ENCODE measurements at regions not wholly inside any gene's neighbourhood (a gene's known extent, or its start where the extent isn't known, plus 50 kb on each side); places are given as distances from the start of the nearest gene placed in this dataset.

DNA sequence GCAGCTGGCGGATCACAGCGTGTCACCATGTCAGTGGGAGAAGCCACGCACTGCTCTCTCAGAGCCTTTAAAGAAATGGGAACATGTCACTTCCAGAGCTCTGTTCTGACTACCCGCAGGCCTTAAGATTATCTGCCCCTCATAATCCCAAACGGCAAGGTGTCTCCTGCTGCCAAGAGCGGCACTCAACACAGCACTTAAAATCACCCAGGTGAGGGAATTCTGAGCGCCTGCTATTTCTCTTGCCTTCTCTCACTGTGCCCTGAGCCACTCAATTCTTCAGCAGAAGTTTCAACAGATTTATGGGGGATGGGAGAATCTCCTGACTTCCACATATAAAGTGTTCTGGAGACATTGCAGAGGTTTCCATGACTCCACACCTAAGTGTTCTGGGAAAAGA is 137.9 kb downstream of the LMO4 start:
- ChIA-PET CTCF (no interaction called here), POLR2A (no interaction called here)
- TF ChIP-seq, protein P1, sequence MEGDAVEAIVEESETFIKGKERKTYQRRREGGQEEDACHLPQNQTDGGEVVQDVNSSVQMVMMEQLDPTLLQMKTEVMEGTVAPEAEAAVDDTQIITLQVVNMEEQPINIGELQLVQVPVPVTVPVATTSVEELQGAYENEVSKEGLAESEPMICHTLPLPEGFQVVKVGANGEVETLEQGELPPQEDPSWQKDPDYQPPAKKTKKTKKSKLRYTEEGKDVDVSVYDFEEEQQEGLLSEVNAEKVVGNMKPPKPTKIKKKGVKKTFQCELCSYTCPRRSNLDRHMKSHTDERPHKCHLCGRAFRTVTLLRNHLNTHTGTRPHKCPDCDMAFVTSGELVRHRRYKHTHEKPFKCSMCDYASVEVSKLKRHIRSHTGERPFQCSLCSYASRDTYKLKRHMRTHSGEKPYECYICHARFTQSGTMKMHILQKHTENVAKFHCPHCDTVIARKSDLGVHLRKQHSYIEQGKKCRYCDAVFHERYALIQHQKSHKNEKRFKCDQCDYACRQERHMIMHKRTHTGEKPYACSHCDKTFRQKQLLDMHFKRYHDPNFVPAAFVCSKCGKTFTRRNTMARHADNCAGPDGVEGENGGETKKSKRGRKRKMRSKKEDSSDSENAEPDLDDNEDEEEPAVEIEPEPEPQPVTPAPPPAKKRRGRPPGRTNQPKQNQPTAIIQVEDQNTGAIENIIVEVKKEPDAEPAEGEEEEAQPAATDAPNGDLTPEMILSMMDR (IDR thresholded peaks at IDR 0.05) = no peak
- DNase-seq = no peak
- intact Hi-C loops (cut with micrococcal nuclease) = no loop called here
- Mint-ChIP-seq H3K4me1 (ENCODE audit: low read depth) (no peaks in the 10 kb centered on the region), H3K9me3 (no peaks in the 10 kb centered on the region), H3K27ac (no peak overlapping the region), H3K4me3 (no peak overlapping the region), H3K36me3 (ENCODE audit: low read depth) (no peaks in the 10 kb centered on the region), H3K27me3 (peaks cover 3% of the 10 kb centered on the region)
- no peak for ATAC-seq

DNA sequence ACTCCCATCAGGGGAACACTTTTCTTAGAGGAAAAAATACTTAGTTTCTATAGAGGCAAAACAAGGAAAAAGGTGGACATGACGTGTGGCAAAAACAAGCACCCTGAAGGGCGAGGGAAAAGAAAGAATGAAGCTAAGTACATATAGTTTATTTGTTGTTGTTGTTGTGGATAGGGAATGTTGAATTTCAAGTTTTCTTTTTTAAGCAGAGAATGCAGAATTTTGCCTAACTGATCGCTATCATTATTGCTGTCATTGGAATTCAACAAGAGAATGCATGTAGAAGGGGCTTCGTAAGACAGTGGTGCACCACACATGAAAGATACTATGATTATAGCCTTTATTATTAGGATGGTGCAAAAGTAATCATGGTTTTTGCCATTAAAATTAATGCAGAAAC is 144.0 kb downstream of the LMO4 start:
- Mint-ChIP-seq H3K27ac (no peak overlapping the region), H3K9me3 (no peaks in the 10 kb centered on the region), H3K27me3 (no peaks in the 10 kb centered on the region), H3K4me1 (ENCODE audit: low read depth) (no peaks in the 10 kb centered on the region), H3K4me3 (no peak overlapping the region), H3K36me3 (ENCODE audit: low read depth) (no peaks in the 10 kb centered on the region)
- TF ChIP-seq, protein P1 (IDR thresholded peaks at IDR 0.05) = no peak
- CTCF ChIA-PET = no interaction called here
- intact Hi-C loops (cut with micrococcal nuclease) = no loop called here
- POLR2A ChIA-PET = no interaction called here
- DNase-seq = no peak
- ATAC-seq = no peak

DNA sequence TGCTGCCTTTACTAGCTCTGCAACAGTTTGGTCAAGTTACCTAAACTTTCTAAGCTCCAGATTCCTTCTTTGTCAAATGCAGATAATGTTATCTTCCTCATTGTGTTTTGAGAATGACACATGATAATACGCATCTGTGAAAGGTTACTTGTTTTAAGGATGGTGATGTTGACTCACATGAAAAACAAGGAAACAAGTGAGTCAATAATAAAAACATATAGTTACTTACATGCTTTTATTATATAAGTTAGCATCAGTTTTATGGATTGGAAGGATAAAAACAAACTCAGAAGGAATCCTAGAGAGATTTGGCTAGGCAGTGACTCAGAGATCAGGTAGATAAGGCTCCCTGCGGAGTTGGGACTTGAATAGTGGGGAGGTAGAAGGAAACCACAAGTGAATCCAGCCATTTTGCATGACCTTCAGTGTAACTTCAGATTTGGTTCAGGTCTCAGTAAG is 144.6 kb downstream of the LMO4 start:
- TF ChIP-seq, protein P1 (IDR thresholded peaks at IDR 0.05) = no peak
- H3K4me3 Mint-ChIP-seq = no peak overlapping the region
- CTCF ChIA-PET = no interaction called here
- intact Hi-C loops (cut with micrococcal nuclease) = no loop called here
- POLR2A ChIA-PET = no interaction called here
- H3K27me3 Mint-ChIP-seq = no peaks in the 10 kb centered on the region
- H3K4me1 Mint-ChIP-seq (ENCODE audit: low read depth) = no peaks in the 10 kb centered on the region
- no peak for DNase-seq
- H3K9me3 Mint-ChIP-seq = no peaks in the 10 kb centered on the region
- no peak overlapping the region for H3K27ac Mint-ChIP-seq
- no peaks in the 10 kb centered on the region for H3K36me3 Mint-ChIP-seq (ENCODE audit: low read depth)
- no peak for ATAC-seq

DNA sequence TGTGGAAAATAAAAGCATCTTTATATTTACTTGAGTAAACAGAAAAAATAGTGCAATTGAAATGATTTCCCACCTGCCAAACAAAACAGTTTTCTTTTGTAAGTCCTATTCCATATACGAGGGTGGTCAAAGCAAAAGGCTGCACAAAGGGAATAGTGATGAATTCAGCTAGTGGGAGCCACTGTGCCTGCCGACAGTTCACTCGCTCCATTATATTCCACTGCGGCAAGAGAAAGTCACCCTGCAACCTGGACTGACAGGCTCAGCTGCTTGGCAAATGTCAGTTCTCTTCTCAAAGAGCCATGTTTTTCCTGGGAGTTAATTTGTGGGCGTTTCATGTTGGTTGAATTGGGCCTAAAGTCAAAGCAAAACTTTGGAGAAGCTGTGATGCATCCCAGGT is 145.4 kb downstream of the LMO4 start:
- intact Hi-C loops (cut with micrococcal nuclease) = no loop called here
- H3K4me1 Mint-ChIP-seq (ENCODE audit: low read depth) = no peaks in the 10 kb centered on the region
- H3K27me3 Mint-ChIP-seq = no peaks in the 10 kb centered on the region
- H3K4me3 Mint-ChIP-seq = no peak overlapping the region
- ChIA-PET CTCF (no interaction called here), POLR2A (no interaction called here)
- H3K9me3 Mint-ChIP-seq = no peaks in the 10 kb centered on the region
- TF ChIP-seq, protein P1 (IDR thresholded peaks at IDR 0.05) = no peak
- no peak for ATAC-seq
- no peak for DNase-seq
- no peaks in the 10 kb centered on the region for H3K36me3 Mint-ChIP-seq (ENCODE audit: low read depth)
- no peak overlapping the region for H3K27ac Mint-ChIP-seq

DNA sequence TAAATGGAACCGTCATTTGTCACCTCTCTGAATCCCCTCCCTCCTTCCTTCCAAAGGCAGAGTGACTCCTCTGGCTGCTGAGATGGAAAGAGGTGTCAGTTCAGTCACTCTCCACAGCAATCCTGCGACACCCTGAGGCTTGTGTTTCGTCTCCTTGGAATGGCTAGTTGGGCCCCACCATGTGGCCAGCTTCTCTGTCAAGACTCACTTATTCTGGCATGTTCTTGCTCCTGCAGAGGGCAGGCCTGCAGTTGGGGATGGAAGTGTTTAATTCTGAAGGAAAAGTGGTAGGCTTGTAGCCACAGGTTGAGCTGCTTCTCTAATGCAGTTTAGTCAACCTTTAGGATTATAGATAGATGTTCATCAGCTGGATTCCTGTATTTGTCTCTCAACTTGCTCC is 149.6 kb downstream of the LMO4 start:
- Mint-ChIP-seq H3K27ac (no peak overlapping the region), H3K27me3 (no peaks in the 10 kb centered on the region), H3K36me3 (ENCODE audit: low read depth) (no peaks in the 10 kb centered on the region), H3K9me3 (no peaks in the 10 kb centered on the region), H3K4me3 (no peak overlapping the region), H3K4me1 (ENCODE audit: low read depth) (no peaks in the 10 kb centered on the region)
- ChIA-PET CTCF (no interaction called here), POLR2A (no interaction called here)
- ATAC-seq (no peak), DNase-seq (no peak)
- TF ChIP-seq, protein P1 (IDR thresholded peaks at IDR 0.05) = no peak
- intact Hi-C loops (cut with micrococcal nuclease) = no loop called here

Data from activated CD8-positive, alpha-beta T cell treated with anti-CD3 and anti-CD28 coated beads for 36 hours (primary cell).